WTC11 (cell line): ENCODE measurements at regions not wholly inside any gene's neighbourhood (a gene's known extent, or its start where the extent isn't known, plus 50 kb on each side); places are given as distances from the start of the nearest gene placed in this dataset.

Source experiments
- ATAC-seq: fragments of 200-7000 bp; cut with Tn5 transposase; 2 replicates; pipeline ENCODE4 v1.10.0; 2021; ENCODE audit warnings: mild to moderate bottlenecking, moderate library complexity
- CTCF ChIA-PET: fragments of 300-600 bp; sonication (Branson Sonifier 250); formaldehyde crosslinking; loops from one replicate; lab custom pipeline; 2021; ENCODE audit warnings: antibody characterized with exemption; lab: Charles Lee
- POLR2A ChIA-PET: fragments of 350-600 bp; sonication (Branson Sonifier 250); formaldehyde crosslinking; loops from one replicate; lab custom pipeline; 2021; ENCODE audit warnings: antibody characterized with exemption; lab: Charles Lee
- DNase-seq: peaks from one replicate; pipeline ENCODE4 v3.0.0; 2021; ENCODE audit warnings: low spot score
- H3K27ac Mint-ChIP-seq: 2 replicates; pipeline ENCODE4 v1.8.0; 2021; ENCODE audit warnings: mixed read lengths
- H3K27me3 Mint-ChIP-seq: 2 replicates; pipeline ENCODE4 v1.8.0; 2021; ENCODE audit warnings: low read depth, mild to moderate bottlenecking, moderate library complexity, mixed read lengths
- H3K36me3 Mint-ChIP-seq: 2 replicates; pipeline ENCODE4 v1.8.0; 2021; ENCODE audit warnings: mixed read lengths
- H3K4me1 Mint-ChIP-seq: 2 replicates; pipeline ENCODE4 v1.8.0; 2022; ENCODE audit warnings: mixed read lengths
- H3K4me3 Mint-ChIP-seq: 2 replicates; pipeline ENCODE4 v1.8.0; 2021; ENCODE audit warnings: mild to moderate bottlenecking, moderate library complexity, mixed read lengths
- H3K9me3 Mint-ChIP-seq: 2 replicates; pipeline ENCODE4 v1.8.0; 2021; ENCODE audit warnings: mixed read lengths
- CREB1 ChIP-seq: sonication (generic); formaldehyde crosslinking; IDR thresholded peaks from 2 replicates; pipeline ENCODE4 v1.8.0; 2023; ENCODE audit warnings: mild to moderate bottlenecking, missing genetic modification reagents
- FOXJ3 ChIP-seq: sonication (generic); formaldehyde crosslinking; IDR thresholded peaks from 2 replicates; pipeline ENCODE4 v1.9.0; 2021; ENCODE audit warnings: missing genetic modification reagents, mild to moderate bottlenecking, borderline replicate concordance
- FOXK1 ChIP-seq: sonication (generic); formaldehyde crosslinking; IDR thresholded peaks from 2 replicates; pipeline ENCODE4 v1.8.0; 2022; ENCODE audit warnings: mild to moderate bottlenecking, moderate library complexity, missing genetic modification reagents
- NR2C2 ChIP-seq: sonication (generic); formaldehyde crosslinking; IDR thresholded peaks from 2 replicates; pipeline ENCODE4 v1.8.0; 2022; ENCODE audit warnings: mild to moderate bottlenecking, missing genetic modification reagents
- TCF7 ChIP-seq: sonication (generic); formaldehyde crosslinking; IDR thresholded peaks from 2 replicates; pipeline ENCODE4 v1.8.0; 2022; ENCODE audit warnings: mild to moderate bottlenecking, low read depth, missing genetic modification reagents, moderate library complexity
- USF2 ChIP-seq: sonication (generic); formaldehyde crosslinking; IDR thresholded peaks from 2 replicates; pipeline ENCODE4 v1.8.1; 2023; ENCODE audit warnings: mild to moderate bottlenecking, missing genetic modification reagents, moderate library complexity
- ZSCAN18 ChIP-seq: fragments of 250-450 bp; sonication (Bioruptor Pico); IDR thresholded peaks from 2 replicates; pipeline ENCODE4 v2.1.2; 2022; ENCODE audit warnings: mild to moderate bottlenecking, moderate library complexity
- TF ChIP-seq, protein P1 (sequence below): fragments of 200-600 bp; IDR thresholded peaks from 2 replicates; pipeline ENCODE4 v1.8.0; 2022; ENCODE audit warnings: antibody characterized with exemption
- TF ChIP-seq, protein P2 (sequence below): fragments of 250-450 bp; sonication (Bioruptor Pico); IDR thresholded peaks from 2 replicates; pipeline ENCODE4 v1.9.0; 2021; ENCODE audit warnings: mild to moderate bottlenecking, borderline replicate concordance
- TF ChIP-seq, protein P3 (sequence below): sonication (generic); formaldehyde crosslinking; conservative IDR thresholded peaks from 2 replicates; pipeline ENCODE4 v1.8.1; 2022; ENCODE audit warnings: mild to moderate bottlenecking, missing genetic modification reagents

DNA sequence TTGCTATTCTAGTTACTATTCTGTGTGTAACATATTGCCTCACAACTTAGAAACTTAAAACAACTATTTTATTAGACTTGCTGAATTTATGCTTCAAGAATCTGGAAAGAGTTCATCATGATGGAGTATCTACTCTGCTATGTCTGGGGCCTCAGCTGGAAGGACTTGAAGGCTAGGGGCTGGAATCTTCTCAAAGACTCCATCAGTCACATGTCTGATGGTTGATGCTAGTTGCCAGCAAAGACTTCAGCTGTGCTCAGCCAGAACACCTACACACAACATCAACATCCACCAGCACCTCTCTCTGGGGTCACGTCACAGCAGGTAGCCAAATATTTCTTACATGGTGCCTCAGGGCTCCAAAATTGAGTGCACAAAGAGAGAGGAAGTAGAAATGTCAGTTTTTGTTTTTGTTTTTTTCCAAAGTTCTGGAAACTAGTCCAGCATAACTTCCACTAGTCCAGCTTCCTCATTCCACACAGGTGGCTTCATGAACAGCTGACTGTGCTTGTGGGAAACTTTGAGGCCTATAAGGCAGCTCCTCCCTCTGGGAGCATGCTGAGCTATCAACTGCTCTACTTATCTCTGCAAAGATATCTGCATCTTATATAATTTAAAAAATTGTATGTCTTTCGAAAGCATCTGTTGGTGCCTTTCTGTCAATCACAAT is 325.4 kb upstream of the AGTR1 start:
- H3K27me3 Mint-ChIP-seq = no peaks in the 10 kb centered on the region
- ChIA-PET POLR2A (no interaction called here), CTCF (no interaction called here)
- no peak for DNase-seq
- no peak overlapping the region for H3K27ac Mint-ChIP-seq
- no peak; the same call in 1 of the 2 replicates for ATAC-seq
- H3K4me1 Mint-ChIP-seq = no peaks in the 10 kb centered on the region
- H3K4me3 Mint-ChIP-seq = no peak overlapping the region
- no peaks in the 10 kb centered on the region for H3K36me3 Mint-ChIP-seq
- TF ChIP-seq FOXJ3 (CRISPR knock-in tag) (no peak), ZSCAN18 (no peak), USF2 (CRISPR knock-in tag) (no peak), NR2C2 (CRISPR knock-in tag) (no peak)
- no peaks in the 10 kb centered on the region for H3K9me3 Mint-ChIP-seq

- TF ChIP-seq FOXK1 (CRISPR knock-in tag) = no peak
- ChIA-PET POLR2A (no interaction called here), CTCF (no interaction called here)
Measured at GRCh38 chr3:148373961-148374360, 323.7 kb upstream of the AGTR1 start.

GRCh38 chr3:148379763-148380382 is 317.8 kb upstream of the AGTR1 start:
- DNase-seq = no peak
- H3K4me1 Mint-ChIP-seq = 0 out of 2 replicates have a peak, but pooled peaks cover 3% of the 10 kb centered on the region
- TF ChIP-seq, protein P1, sequence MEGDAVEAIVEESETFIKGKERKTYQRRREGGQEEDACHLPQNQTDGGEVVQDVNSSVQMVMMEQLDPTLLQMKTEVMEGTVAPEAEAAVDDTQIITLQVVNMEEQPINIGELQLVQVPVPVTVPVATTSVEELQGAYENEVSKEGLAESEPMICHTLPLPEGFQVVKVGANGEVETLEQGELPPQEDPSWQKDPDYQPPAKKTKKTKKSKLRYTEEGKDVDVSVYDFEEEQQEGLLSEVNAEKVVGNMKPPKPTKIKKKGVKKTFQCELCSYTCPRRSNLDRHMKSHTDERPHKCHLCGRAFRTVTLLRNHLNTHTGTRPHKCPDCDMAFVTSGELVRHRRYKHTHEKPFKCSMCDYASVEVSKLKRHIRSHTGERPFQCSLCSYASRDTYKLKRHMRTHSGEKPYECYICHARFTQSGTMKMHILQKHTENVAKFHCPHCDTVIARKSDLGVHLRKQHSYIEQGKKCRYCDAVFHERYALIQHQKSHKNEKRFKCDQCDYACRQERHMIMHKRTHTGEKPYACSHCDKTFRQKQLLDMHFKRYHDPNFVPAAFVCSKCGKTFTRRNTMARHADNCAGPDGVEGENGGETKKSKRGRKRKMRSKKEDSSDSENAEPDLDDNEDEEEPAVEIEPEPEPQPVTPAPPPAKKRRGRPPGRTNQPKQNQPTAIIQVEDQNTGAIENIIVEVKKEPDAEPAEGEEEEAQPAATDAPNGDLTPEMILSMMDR = peak; percentile 45
- no peak for TF ChIP-seq TCF7 (CRISPR knock-in tag)
- H3K4me3 Mint-ChIP-seq = no peak overlapping the region
- CTCF ChIA-PET = interaction anchor here (0.6 to 3.1 kb wide), 12 partner anchors 9 to 464 kb away, joined by 3 to 19 read pairs (median 3); no protein-coding TSS in a partner anchor
- POLR2A ChIA-PET = no interaction called here
- H3K9me3 Mint-ChIP-seq = peaks cover 7% of the 10 kb centered on the region
- 0 out of 2 replicates have a peak overlapping the region, but pooled peaks have one; percentile 77 for H3K27ac Mint-ChIP-seq
- H3K27me3 Mint-ChIP-seq = no peaks in the 10 kb centered on the region
- ATAC-seq = peak; percentile 99
- H3K36me3 Mint-ChIP-seq = no peaks in the 10 kb centered on the region

More at GRCh38 chr3:148373961-148374360, 323.7 kb upstream of the AGTR1 start:
- Mint-ChIP-seq H3K4me3 (no peak overlapping the region), H3K27me3 (no peaks in the 10 kb centered on the region), H3K9me3 (no peaks in the 10 kb centered on the region), H3K36me3 (no peaks in the 10 kb centered on the region), H3K27ac (no peak overlapping the region), H3K4me1 (no peaks in the 10 kb centered on the region)
- DNase-seq = no peak
- ATAC-seq = no peak

DNA sequence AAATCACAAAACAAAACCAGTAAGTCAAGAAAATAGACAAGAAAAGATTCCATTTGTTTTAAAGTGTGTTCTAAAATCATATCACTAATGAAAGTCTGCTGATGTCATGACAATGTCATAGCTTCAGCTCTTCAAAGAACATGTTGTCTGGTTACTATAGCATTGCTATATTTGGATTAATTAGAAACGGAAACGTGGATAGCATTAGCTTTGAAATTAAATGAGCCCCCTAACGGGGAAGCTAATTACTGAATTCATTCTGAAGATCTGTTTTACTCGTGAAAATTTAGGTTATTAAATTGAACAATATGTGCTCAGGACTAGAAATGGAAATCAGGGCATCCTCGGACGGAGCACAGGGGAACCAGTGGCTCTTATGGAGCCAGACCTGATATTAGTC is 316.7 kb upstream of the AGTR1 start:
- Mint-ChIP-seq H3K27me3 (no peaks in the 10 kb centered on the region), H3K36me3 (no peaks in the 10 kb centered on the region), H3K4me1 (0 out of 2 replicates have a peak, but pooled peaks cover 3% of the 10 kb centered on the region), H3K27ac (no peak overlapping the region), H3K9me3 (peaks cover 7% of the 10 kb centered on the region), H3K4me3 (no peak overlapping the region)
- ATAC-seq (no peak), DNase-seq (no peak)
- POLR2A ChIA-PET = no interaction called here
- CTCF ChIA-PET = interaction anchor here (0.6 to 3.1 kb wide), 7 partner anchors 86 to 983 kb away, joined by 3 to 19 read pairs (median 3); no protein-coding TSS in a partner anchor
- TF ChIP-seq, protein P2, sequence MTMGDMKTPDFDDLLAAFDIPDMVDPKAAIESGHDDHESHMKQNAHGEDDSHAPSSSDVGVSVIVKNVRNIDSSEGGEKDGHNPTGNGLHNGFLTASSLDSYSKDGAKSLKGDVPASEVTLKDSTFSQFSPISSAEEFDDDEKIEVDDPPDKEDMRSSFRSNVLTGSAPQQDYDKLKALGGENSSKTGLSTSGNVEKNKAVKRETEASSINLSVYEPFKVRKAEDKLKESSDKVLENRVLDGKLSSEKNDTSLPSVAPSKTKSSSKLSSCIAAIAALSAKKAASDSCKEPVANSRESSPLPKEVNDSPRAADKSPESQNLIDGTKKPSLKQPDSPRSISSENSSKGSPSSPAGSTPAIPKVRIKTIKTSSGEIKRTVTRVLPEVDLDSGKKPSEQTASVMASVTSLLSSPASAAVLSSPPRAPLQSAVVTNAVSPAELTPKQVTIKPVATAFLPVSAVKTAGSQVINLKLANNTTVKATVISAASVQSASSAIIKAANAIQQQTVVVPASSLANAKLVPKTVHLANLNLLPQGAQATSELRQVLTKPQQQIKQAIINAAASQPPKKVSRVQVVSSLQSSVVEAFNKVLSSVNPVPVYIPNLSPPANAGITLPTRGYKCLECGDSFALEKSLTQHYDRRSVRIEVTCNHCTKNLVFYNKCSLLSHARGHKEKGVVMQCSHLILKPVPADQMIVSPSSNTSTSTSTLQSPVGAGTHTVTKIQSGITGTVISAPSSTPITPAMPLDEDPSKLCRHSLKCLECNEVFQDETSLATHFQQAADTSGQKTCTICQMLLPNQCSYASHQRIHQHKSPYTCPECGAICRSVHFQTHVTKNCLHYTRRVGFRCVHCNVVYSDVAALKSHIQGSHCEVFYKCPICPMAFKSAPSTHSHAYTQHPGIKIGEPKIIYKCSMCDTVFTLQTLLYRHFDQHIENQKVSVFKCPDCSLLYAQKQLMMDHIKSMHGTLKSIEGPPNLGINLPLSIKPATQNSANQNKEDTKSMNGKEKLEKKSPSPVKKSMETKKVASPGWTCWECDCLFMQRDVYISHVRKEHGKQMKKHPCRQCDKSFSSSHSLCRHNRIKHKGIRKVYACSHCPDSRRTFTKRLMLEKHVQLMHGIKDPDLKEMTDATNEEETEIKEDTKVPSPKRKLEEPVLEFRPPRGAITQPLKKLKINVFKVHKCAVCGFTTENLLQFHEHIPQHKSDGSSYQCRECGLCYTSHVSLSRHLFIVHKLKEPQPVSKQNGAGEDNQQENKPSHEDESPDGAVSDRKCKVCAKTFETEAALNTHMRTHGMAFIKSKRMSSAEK (CRISPR knock-in tag) = no peak
- TF ChIP-seq, protein P3, sequence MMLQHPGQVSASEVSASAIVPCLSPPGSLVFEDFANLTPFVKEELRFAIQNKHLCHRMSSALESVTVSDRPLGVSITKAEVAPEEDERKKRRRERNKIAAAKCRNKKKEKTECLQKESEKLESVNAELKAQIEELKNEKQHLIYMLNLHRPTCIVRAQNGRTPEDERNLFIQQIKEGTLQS (CRISPR knock-in tag) = no peak
- no peak for TF ChIP-seq CREB1
